MCF 10A (cell line): ENCODE measurements at regions not wholly inside any gene's neighbourhood (a gene's known extent, or its start where the extent isn't known, plus 50 kb on each side); places are given as distances from the start of the nearest gene placed in this dataset.

Experiments used
- BruUV-seq: library from RNA; stranded (reverse); fragments of 400-500 nt; replicated peaks from 2 replicates; lab custom pipeline; 2021; lab: Mats Ljungman, UMichigan
- CTCF ChIA-PET: fragments of 300-600 bp; sonication (Branson Sonifier 250); formaldehyde crosslinking; extraction: SDS; loops from one replicate; lab custom pipeline; 2021; ENCODE audit warnings: antibody characterized with exemption, inconsistent platforms; lab: Yijun Ruan, JAX
- POLR2A ChIA-PET: fragments of 300-600, 350-650 bp; sonication (Branson Sonifier 250); formaldehyde crosslinking; extraction: SDS; loops from one replicate; lab custom pipeline; 2020; ENCODE audit warnings: antibody characterized with exemption, inconsistent platforms; lab: Yijun Ruan, JAX
- DNase-seq: peaks from one replicate; pipeline ENCODE4 v3.0.0-alpha.2; 2018; ENCODE audit not compliant: unreplicated experiment
- H3K27ac Mint-ChIP-seq: one replicate; pipeline ENCODE4 v1.8.0; 2022; ENCODE audit warnings: mild to moderate bottlenecking, low read depth, mixed read lengths; ENCODE audit not compliant: unreplicated experiment
- H3K27me3 Mint-ChIP-seq: one replicate; pipeline ENCODE4 v1.8.0; 2022; ENCODE audit warnings: mixed read lengths; ENCODE audit not compliant: insufficient read depth, unreplicated experiment
- H3K36me3 Mint-ChIP-seq: one replicate; pipeline ENCODE4 v1.8.0; 2022; ENCODE audit warnings: mild to moderate bottlenecking, moderate library complexity, mixed read lengths; ENCODE audit not compliant: insufficient read depth, unreplicated experiment
- H3K4me1 Mint-ChIP-seq: one replicate; pipeline ENCODE4 v1.8.0; 2022; ENCODE audit warnings: mixed read lengths; ENCODE audit not compliant: insufficient read depth, unreplicated experiment
- H3K4me3 Mint-ChIP-seq: one replicate; pipeline ENCODE4 v1.8.0; 2022; ENCODE audit warnings: mild to moderate bottlenecking, moderate library complexity, mixed read lengths; ENCODE audit not compliant: unreplicated experiment
- H3K9me3 Mint-ChIP-seq: one replicate; pipeline ENCODE4 v1.8.0; 2022; ENCODE audit warnings: mixed read lengths; ENCODE audit not compliant: unreplicated experiment
- intact Hi-C: fragments of 100-400 bp; cut with micrococcal nuclease; formaldehyde crosslinking; loops from 2 replicates; pipeline ENCODE4 v1.14.1; 2022
- TF ChIP-seq, protein P1 (sequence below): fragments of 200-600 bp; IDR thresholded peaks from one replicate; pipeline ENCODE4 v1.8.0; 2022; ENCODE audit warnings: antibody characterized with exemption, mild to moderate bottlenecking; ENCODE audit not compliant: unreplicated experiment

DNA sequence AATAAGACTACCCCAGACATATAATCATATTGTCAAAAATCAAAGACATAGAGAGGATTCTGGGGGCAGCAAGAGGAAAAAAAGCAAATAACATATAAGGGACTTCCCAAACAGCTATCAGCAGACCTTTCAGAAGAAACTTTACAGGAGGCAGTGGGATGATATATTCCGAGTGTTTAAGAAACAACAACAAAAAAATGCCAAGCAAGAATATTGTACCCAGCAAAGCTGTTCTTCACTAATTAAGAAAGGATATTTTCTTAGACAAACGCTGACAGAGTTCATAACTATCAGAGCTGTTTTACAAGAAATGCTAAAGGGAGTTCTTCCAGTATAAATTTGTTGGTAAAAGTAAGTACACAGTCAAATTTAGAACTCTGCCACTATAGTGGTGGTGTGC lies 243.3 kb upstream of the AFDN start:
- Mint-ChIP-seq H3K27ac (no peak overlapping the region), H3K36me3 (peaks cover 2% of the 10 kb centered on the region), H3K4me1 (no peaks in the 10 kb centered on the region), H3K9me3 (peaks cover 7% of the 10 kb centered on the region), H3K27me3 (peaks cover 67% of the 10 kb centered on the region), H3K4me3 (no peak overlapping the region)
- TF ChIP-seq, protein P1, sequence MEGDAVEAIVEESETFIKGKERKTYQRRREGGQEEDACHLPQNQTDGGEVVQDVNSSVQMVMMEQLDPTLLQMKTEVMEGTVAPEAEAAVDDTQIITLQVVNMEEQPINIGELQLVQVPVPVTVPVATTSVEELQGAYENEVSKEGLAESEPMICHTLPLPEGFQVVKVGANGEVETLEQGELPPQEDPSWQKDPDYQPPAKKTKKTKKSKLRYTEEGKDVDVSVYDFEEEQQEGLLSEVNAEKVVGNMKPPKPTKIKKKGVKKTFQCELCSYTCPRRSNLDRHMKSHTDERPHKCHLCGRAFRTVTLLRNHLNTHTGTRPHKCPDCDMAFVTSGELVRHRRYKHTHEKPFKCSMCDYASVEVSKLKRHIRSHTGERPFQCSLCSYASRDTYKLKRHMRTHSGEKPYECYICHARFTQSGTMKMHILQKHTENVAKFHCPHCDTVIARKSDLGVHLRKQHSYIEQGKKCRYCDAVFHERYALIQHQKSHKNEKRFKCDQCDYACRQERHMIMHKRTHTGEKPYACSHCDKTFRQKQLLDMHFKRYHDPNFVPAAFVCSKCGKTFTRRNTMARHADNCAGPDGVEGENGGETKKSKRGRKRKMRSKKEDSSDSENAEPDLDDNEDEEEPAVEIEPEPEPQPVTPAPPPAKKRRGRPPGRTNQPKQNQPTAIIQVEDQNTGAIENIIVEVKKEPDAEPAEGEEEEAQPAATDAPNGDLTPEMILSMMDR: no peak
- POLR2A ChIA-PET: no interaction called here
- DNase-seq: no peak
- BruUV-seq: no TSS peak
- intact Hi-C loops: no loop called here
- CTCF ChIA-PET: no interaction called here

DNA sequence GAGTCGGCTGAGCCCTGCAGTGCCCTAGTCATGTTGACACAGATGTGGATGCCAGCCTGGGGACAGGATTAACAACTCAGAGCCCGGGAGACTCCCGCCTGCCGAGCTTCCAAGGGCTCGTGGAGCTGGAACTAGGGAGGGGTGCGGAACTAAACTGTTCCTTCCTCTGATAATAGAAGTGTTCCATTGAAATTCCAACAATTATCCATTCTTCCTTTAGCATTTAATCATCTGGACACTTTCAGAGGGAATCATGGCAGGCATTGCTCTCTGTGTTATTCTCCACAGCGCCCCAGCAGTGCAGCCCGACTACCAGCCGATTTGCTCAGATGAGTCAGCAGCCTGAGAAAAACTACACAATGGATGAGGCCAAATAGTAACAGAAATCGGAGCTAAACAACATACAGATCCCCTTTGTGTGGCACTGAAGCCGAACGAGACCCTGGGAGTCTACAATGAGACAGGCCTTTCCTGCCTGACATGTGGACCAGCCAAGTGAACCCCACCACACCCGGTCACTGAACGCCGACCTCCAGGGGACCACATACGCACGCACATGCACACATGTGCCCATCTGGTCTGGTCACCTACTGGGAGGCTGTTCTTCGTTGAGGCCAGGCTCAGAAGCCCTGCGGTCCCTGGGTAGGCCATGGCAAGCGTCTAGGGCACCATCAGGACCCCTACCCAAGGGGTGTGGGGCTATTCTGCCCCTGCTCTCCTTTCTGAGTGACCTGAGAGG lies 238.4 kb upstream of the AFDN start:
- intact Hi-C loops: no loop called here
- H3K27me3 Mint-ChIP-seq: peaks cover 30% of the 10 kb centered on the region
- H3K4me3 Mint-ChIP-seq: no peak overlapping the region
- H3K36me3 Mint-ChIP-seq: no peaks in the 10 kb centered on the region
- no peak overlapping the region for H3K27ac Mint-ChIP-seq
- BruUV-seq: no TSS peak
- no peaks in the 10 kb centered on the region for H3K4me1 Mint-ChIP-seq
- ChIA-PET POLR2A (no interaction called here), CTCF (no interaction called here)
- no peak for DNase-seq
- TF ChIP-seq, protein P1: no peak
- H3K9me3 Mint-ChIP-seq: peaks cover 14% of the 10 kb centered on the region

DNA sequence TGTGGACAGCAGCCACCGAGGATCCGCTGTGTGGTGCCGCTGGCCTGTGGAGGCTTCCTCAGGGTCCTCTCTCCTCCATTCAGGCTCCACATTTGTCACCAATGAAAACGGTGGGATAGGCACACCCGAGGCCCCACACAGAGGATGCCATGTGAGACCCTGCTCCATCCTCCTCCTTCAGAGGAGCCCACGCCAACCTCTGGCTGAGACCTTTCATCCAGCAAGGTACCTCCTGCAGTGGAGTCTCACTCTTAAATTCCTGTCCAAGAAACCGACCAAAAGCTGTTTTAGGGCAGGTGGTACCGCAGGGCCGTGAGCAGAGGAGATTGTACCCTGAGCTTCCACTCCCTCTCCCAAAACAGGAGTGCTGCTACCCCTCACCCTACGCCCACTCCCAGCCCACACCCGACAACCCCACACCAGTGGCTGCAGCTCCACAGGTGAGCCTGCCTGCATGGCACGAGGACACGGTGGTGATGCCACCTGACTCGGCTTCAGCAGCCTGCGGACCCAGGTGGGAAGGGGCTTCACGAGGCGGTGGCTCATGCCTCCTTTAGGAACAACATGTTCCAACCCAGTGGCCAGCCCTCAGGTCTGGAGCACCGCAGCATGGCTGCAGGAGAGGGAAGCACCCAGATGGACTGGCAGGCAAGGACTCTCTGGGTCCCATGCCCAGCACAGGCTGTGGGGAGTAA lies 237.6 kb upstream of the AFDN start:
- CTCF ChIA-PET: no interaction called here
- no peaks in the 10 kb centered on the region for H3K4me1 Mint-ChIP-seq

DNA sequence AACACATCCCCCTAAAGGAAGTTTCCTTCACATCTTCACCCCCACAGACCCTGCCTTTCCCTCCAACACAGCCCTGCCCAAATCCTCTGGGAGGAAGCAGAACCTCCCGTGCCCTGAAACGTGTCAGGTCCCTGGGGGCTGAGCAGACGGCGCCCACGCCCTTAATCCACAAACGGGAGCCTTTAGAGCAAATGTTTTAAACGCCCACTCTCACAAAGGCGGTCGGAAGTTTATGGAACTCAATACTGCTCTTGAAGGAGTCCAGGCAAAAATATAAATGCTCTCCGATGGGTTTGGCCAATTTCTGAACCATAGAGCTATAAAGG lies 237.1 kb upstream of the AFDN start:
- TF ChIP-seq, protein P1: no peak
- Mint-ChIP-seq H3K36me3 (no peaks in the 10 kb centered on the region), H3K4me1 (no peaks in the 10 kb centered on the region), H3K27me3 (peaks cover 17% of the 10 kb centered on the region), H3K9me3 (peaks cover 14% of the 10 kb centered on the region), H3K27ac (no peak overlapping the region), H3K4me3 (no peak overlapping the region)
- POLR2A ChIA-PET: no interaction called here
- DNase-seq: no peak
- CTCF ChIA-PET: no interaction called here
- intact Hi-C loops: no loop called here
- BruUV-seq: no TSS peak

More for the DNA sequence above, 237.6 kb upstream of the AFDN start:
- Mint-ChIP-seq H3K4me3 (no peak overlapping the region), H3K27ac (no peak overlapping the region), H3K9me3 (peaks cover 14% of the 10 kb centered on the region), H3K36me3 (no peaks in the 10 kb centered on the region), H3K27me3 (peaks cover 23% of the 10 kb centered on the region)
- BruUV-seq: no TSS peak
- POLR2A ChIA-PET: no interaction called here
- no peak for DNase-seq
- TF ChIP-seq, protein P1: no peak
- intact Hi-C loops: no loop called here
